ENCODE measurements at regions not wholly inside any gene's neighbourhood (a gene's known extent, or its start where the extent isn't known, plus 50 kb on each side); places are given as distances from the start of the nearest gene placed in this dataset.
"Not testable (repeated sequence)": the region's sequence is repeated elsewhere in the genome, so short reads cannot be mapped to it uniquely, and the experiment has no call there.

DNA sequence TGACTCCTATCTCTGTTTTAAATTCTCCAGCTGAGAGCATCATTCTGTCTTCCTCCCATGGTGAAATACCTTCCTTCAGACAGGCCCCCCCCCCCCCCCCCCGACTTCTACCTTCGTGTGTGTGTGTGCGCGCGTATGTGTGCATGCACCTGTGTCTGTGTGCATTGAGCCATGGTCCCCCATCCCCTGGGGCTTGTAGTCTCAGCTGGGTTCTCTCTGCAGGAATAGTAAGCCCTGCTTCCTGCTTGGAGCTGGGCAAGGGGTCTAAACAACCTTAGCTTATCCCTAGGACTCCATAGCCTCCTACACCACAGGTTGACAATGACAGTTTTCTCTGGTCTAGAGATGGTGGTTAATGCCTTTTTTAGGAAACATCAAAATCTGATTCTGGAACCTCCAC, 427.5 kb upstream of the KLHL29 start:
- no peak for DNase-seq (ENCODE audit: low read depth in 2 of 3, low spot score in 2 of 3)

DNA sequence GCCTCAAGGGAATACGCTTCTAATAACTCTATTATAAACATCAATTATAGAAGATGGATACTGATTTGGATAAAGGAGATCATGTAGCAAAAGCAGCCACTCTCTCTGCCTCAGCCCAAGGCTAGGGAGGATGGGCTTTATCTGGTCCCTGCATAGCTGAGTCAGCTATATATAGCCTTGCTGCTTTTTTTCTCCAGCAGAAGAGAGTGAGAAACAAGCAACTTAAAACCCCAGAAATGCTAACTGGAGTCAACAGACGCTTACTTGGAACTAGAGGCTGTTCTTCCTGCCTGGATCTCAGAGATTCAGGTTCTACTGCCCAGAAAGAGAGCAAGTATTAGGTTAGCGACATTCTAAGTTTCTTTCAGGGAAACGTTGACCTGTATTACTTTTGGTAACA, 426.7 kb upstream of the KLHL29 start:
- DNase-seq (ENCODE audit: low read depth in 2 of 3, low spot score in 2 of 3): no peak

DNA sequence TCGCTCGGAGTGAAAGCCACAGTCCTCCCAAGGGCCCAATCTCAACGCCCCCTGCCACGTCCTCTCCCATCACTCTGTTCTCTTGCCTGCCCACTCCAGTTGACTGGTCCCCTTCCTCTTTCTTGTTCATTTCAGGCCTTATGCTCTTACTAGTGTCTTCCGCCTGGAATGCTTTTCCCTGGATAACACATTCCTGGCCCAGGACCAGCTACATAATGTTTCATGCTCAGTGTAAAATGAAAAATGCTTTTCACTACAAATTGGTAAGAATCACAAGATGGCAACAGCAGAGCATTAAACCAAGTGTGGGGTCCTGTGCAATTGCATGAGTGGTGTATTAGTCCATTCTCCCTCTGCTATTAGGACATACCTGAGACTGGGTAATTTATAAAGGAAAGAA, 417.2 kb upstream of the KLHL29 start:
- no peak for DNase-seq (ENCODE audit: low read depth in 2 of 3, low spot score in 2 of 3)

DNA sequence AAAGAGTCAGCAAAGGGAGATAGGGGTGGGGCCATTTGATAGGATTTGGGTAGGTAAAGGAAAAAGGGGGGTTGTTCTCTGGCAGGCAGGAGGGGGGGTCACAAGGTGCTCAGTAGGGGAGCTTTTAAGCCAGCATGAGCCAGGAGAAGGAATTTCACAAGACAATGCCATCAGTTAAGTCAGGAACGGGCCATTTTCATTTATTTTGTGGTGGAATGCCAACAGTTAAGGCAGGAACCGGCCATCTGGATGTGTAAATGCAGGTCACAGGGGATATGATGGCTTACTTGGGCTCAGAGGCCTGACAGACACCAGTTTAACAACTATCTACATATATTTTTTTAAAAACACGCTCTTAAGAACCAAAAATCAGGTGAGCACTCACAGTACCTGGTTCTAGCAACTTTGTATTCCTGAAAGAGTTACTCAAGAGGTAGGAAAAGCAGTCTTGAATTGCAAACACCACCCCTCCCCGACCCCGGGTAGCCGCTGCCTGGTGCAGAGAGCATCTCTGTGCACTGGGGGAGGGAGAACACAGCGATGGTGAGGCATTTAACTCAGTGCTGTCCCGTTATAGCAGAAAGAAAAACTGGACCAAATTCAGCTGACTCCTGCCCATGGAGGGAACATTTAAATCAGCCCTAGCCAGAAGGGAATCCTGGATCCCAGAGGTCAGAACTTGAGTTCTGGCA, 414.5 kb upstream of the KLHL29 start:
- DNase-seq (ENCODE audit: low read depth in 2 of 3, low spot score in 2 of 3): no peak

DNA sequence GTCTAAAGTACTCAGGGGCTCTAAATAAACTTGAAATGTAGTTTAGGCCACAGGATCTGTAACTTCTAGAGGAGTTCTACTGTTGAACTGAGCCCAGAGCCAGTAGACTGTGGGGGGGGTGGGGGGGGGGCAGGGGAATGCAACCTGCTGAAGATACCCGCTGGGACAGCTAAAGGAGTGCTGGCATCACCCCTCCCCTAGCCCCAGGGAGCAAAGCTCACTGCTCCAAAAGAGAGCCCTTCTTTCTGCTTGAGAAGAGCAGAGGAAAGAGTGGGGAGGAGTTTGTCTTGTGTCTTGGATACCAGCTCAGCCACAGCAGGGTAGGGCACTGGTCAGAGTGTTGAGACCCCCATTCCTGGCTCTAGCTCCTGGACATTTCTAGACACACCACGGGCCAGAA, 414.0 kb upstream of the KLHL29 start:
- DNase-seq (ENCODE audit: low read depth in 2 of 3, low spot score in 2 of 3): no peak

DNA sequence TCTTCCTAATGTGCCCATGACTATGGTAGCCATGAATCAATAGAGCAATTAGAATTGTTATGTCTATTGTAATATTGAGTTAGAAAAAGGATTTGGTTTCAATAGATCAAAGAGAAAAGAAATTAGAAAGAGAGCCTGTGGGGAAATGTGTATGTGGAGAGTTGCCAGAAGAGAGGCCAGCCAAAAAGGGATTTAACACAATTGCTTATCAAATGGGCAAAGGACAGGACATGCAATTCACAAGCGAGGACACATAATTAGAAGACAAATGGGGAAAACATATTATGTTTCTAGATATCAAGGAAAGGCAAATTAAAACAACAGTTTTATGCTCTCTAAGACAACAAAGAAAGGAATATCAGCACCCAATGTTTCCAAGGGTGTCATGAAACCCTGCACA, 403.2 kb upstream of the KLHL29 start:
- no peak for DNase-seq (ENCODE audit: low read depth in 2 of 3, low spot score in 2 of 3)

DNA sequence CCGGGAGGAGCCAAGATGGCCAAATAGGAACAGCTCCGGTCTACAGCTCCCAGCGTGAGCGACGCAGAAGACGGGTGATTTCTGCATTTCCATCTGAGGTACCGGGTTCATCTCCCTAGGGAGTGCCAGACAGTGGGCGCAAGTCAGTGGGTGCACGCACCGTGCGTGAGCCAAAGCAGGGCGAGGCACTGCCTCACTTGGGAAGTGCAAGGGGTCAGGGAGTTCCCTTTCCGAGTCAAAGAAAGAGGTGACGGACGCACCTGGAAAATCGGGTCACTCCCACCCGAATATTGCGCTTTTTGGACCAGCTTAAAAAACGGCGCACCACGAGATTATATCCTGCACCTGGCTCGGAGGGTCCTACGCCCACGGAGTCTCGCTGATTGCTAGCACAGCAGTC, 400.8 kb upstream of the KLHL29 start:
- DNase-seq (ENCODE audit: low read depth in 2 of 3, low spot score in 2 of 3): not testable (repeated sequence)

DNA sequence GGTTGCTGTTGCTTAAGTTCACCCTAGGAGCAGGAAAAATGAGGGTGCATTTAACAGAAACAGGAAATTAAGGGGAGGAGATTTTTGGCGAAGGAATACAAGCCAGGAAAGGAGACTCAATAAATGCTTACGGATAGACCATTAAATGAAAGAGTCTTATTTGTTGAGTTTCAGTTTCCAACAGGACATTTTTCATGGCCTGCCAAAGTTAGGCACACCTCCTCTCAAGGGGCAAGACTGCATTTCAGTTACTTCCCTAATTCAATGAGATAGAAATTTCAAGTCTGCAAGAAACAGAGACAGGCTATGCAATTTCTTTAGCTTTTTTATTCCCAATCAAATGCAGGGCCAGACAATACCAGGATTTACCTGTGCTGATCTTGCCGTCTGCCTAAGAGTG, 394.7 kb upstream of the KLHL29 start:
- DNase-seq (ENCODE audit: low read depth in 2 of 3, low spot score in 2 of 3): peak in 1 of 3 donors; percentile 1

DNA sequence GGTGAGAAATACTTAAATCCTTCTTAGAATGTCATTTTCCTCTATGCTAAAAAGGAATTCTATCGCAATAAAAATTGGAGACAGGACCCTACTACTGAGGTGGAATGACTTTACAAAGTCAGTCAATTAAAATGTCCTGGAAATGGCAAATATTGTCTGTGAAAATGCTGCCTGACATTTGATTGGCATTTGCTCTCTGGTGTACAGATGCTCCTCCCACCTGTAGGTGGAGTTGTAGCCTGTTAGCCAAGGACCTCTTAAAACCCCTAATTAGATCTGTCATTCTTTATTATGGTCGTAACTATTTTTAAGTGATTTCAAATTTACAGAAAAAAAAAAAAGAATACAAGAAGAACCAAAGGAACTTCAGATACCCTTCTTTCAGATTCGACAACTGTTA, 393.1 kb upstream of the KLHL29 start:
- no peak for DNase-seq (ENCODE audit: low read depth in 2 of 3, low spot score in 2 of 3)

DNA sequence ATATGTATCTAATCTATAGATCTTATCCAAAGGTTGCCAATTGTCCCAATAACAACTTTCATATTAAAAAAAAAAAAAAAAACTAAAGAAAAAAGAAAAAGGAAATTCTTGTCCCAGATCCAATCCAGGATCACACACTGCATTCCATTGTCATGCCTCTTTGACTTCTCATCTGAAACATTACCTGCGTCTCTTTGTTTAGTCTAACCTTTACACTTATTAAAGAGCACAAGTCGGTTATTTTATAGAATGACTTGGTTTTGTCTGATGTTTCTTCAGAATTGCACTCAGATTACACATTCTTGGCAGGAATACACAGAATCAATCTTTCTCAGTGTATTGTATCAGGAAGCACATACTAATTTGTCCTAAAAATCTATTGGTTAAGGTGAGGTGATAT, 392.5 kb upstream of the KLHL29 start:
- no peak for DNase-seq (ENCODE audit: low read depth in 2 of 3, low spot score in 2 of 3)

DNA sequence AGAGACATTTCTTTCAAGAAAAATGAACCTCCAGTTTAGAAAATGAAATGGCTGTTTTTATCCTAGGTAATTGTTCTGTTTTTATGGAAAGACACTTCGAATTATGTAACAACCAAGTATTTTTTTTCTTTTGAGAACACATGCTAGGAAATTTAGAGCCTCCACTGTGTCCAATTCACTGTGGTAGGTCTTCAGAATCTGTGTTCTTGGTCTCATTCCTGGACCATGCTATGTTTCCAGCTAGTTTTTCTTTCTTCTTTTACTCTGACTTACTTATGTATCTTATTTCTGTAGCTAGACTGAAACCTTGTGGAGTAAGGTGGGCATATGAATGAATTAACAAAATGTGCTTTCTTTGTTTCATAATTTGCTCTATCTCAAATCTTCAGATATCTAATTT, 391.7 kb upstream of the KLHL29 start:
- no peak for DNase-seq (ENCODE audit: low read depth in 2 of 3, low spot score in 2 of 3)

DNA sequence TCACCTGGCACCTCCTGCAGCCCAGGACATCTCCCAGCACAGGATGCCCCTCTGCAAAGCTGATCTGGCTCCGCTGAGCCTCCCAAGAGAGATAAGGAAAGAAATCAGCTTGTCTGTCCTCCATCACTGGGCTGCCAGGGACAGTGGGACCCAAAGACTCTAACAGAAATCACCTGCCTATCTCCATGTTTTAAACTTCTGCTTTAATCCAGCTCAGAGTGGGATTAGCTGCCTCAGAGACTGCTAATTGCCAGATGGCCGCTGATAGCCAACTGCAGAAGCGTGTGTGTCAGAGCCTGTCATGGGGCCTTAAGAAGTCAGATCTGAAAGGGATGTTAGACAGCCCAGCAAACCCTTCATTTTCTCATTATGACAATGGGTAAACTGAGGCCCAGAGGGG, 389.4 kb upstream of the KLHL29 start:
- no peak for DNase-seq (ENCODE audit: low read depth in 2 of 3, low spot score in 2 of 3)

DNA sequence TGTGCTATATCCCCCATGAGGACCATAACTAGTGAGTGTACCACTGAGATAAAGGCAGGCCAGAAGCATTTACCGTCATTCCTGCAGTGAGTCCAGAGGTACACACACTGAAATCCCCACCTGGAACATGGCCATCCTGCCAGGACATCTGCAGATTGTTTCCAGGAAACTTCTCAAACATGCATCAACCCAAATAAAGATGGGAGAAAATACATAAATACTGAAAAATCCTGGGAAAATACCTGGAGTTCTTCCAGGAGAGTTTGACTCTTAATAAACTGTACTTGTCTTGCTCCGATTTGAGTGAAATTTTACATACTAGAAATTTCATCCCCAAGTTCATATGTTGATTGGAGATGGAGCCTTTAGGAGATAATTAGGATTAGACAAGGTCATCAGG, 388.1 kb upstream of the KLHL29 start:
- no peak for DNase-seq (ENCODE audit: low read depth in 2 of 3, low spot score in 2 of 3)

DNA sequence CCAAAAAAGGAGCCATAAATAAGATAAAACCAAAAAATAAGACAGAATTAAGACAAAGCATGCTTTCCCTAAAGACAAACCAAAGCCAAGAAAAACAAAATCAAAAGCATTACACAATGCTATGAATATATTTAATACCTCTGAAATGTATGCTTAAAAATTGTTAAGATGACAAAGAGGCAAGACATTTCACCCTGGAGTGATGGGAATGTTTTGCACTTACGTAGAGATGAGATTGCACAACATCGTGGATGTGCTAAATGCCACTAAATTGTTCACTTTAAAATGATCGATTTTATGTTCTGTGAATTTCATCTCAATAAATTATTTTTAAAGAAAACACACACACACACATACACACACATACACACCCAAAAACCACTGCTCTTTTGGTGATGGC, 386.6 kb upstream of the KLHL29 start:
- no peak for DNase-seq (ENCODE audit: low read depth in 2 of 3, low spot score in 2 of 3)

DNA sequence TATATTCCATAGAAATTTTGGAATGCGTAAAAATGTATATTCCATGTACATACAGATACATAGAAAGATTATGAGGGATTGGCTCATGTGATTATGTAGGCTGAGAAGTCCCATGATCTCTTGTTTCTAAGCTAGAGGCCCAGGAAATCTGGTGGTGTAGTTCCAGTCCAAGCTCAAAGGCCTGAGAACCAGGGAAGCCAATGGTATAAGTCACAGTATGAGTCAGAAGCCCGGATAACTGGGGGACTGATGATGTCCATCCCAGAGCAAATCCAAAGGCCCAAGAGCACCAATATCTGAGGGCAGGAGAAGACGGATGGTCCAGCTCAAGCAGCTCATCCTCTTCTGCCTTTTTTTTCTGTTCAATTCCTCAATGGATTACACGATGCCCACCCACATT, 385.0 kb upstream of the KLHL29 start:
- DNase-seq (ENCODE audit: low read depth in 2 of 3, low spot score in 2 of 3): no peak

DNA sequence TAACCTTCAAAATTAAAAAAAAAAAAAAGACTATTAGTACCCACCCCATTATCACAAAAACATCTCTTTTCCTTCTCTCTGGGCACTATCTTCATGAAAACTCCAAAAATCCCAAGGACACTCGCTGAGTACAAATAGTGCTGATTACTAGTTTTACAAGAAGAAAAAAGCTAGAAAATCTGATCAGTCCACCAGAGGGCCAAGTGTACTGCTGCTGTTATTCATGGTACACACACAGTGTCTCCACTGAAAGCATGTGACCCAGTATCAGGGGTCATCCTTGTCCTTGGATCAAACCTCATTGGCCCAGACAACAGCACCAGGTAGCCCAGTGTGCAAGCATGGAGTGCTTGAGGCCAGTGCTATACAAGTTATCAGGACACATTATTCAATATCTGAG, 382.7 kb upstream of the KLHL29 start:
- DNase-seq (ENCODE audit: low read depth in 2 of 3, low spot score in 2 of 3): no peak

DNA sequence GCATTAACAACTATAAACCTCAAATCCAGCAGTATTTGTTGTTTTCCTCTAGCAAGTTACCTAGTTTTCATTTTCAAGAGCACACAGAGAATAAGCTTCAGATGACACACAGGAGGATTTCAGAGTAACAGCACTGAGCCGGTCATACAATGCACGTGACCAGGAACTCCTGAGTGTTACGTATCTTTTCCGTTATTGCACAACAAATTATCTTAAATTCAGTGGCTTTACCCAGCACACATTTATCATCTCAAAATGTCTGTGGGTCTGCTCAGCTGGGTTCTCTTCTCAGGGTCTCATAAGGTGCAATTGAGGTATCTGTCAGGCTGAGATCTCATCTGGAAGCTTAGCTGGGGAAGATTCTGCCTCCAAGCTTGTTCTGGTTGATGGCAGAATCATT, 379.5 kb upstream of the KLHL29 start:
- DNase-seq (ENCODE audit: low read depth in 2 of 3, low spot score in 2 of 3): no peak

DNA sequence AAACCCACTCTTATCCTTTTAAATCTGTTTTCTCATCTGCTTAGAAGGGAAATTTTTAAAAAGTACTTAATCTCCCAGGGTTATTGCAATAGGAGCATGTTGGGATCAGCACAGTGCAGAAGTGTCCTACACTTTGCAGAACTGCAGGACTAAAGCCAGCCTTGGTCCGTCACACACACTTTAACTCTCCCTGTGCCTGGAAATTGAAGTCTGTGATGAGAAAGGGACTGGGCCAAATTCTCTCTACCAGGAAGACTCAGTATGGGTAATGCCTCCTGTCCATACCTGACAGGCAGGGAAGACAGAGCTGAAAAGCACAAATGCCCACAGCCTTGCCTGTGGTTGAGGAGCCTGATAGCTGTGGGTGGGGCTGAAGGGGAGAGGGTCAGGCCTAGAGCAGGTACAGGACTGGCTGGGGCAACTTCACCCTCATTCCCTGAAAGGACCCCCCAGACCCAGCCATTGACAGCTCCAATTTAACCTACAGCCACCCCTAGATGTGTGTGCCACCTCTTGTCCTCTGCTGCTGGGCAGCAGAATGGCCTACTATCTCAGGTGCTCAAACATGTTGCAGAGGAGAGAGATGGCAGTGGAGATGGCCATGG, 377.2 kb upstream of the KLHL29 start:
- no peak for DNase-seq (ENCODE audit: low read depth in 2 of 3, low spot score in 2 of 3)

DNA sequence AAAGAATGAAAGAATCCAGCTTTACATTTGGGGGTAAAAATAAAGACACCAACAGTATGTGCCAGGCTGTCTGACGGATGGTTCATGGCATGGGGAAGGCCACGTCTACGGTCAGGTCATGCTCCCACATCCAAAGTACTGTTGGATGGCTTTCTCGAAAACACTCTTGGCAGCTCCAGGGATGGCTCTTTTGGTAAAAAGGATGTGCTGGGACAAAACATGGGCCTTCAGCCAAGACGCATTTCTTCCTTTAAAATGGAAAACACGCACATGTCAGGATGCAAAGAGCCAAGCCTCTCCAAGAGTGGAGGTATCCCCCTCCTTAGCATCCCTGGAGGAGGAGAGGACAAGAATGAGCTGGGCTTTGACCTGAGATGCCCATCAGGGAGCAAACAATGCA, 376.5 kb upstream of the KLHL29 start:
- no peak for DNase-seq (ENCODE audit: low read depth in 2 of 3, low spot score in 2 of 3)

DNA sequence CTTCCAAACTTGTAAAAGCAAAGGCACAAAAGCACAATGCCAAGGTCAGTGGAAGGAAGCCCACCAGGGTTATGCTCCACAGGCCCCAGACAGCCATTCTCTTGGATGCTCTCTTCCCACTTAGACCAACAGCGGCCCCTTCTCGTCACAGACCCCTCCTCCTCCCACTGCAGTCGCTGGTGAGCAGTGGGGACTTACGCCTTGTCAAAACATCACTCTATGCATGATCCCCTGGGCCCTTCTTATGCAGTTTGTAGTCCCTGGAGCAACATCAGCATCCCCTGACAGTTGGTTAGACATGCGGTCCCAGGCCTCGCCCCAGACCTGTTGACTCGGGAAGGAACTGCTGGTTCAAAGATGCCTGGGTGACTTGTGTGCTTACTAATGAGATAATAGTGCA, 376.0 kb upstream of the KLHL29 start:
- no peak for DNase-seq (ENCODE audit: low read depth in 2 of 3, low spot score in 2 of 3)

DNA sequence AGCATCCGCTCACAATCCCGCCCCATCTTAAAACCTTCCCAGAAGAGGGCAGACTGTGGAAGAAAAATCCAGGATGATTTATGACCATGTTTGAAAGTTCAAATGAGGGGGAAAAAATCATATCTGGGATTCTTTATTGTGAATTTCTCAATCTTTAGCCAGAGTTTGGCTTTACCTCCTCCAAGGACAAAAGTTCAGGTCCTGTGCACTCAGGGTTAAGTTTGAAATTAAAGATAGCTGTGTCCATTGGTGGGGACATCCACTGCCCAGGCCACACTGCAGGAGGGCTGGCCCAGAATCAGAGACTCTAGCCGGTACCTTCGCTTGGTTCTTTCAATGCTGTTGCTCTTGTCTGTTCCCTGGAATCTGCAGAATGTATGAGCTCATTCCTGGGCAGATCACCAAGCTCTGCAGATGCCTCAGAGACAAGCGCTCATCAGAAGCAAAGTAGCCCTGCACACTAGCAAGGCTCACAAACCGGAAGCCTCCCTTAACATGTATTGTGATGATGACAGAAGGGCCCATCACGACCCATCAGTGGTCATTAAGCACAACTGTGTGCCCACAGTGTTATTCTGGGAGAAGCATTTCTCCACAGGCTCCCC, 375.3 kb upstream of the KLHL29 start:
- DNase-seq (ENCODE audit: low read depth in 2 of 3, low spot score in 2 of 3): no peak

DNA sequence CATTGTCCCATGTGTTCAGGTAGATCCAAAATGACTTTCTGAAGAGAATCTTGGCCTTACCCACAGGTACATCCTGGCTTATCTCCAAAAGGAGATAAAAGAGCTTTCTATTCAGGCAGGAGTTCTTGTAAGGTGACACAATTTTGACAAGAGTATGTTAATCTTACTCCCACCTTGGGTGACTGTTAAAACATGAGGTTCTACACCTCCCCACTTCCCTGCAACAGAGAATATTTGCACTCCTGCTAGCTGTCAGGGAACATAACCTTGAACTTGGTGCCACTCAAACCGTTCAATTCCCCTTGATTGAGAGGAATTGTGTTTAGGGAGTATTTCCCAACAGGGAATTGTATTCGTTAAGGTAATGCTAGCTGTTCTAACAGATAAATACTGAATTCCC, 372.5 kb upstream of the KLHL29 start:
- no peak for DNase-seq (ENCODE audit: low read depth in 2 of 3, low spot score in 2 of 3)

Data from hematopoietic multipotent progenitor cell (in vitro differentiated cells).